Chondrocyte (in vitro differentiated cells): ENCODE measurements at regions not wholly inside any gene's neighbourhood (a gene's known extent, or its start where the extent isn't known, plus 50 kb on each side); places are given as distances from the start of the nearest gene placed in this dataset.

ENCODE experiments used
- DNase-seq: peaks from one replicate; pipeline ENCODE4 v3.0.0; 2021; ENCODE audit warnings: mixed read lengths, low spot score
- H3K27ac Mint-ChIP-seq: one replicate; pipeline ENCODE4 v1.8.0; 2021; ENCODE audit warnings: mild to moderate bottlenecking, moderate library complexity, mixed read lengths; ENCODE audit not compliant: unreplicated experiment
- H3K27me3 Mint-ChIP-seq: 2 replicates; pipeline ENCODE4 v1.8.0; 2021; ENCODE audit warnings: low read depth, mixed read lengths
- H3K36me3 Mint-ChIP-seq: 2 replicates; pipeline ENCODE4 v1.8.0; 2021; ENCODE audit warnings: low read depth, mixed read lengths
- H3K4me1 Mint-ChIP-seq: 2 replicates; pipeline ENCODE4 v1.8.0; 2021; ENCODE audit warnings: low read depth, mild to moderate bottlenecking, mixed read lengths
- H3K4me3 Mint-ChIP-seq: one replicate; pipeline ENCODE4 v1.8.0; 2021; ENCODE audit warnings: mild to moderate bottlenecking, moderate library complexity, mixed read lengths; ENCODE audit not compliant: unreplicated experiment
- H3K9me3 Mint-ChIP-seq: 2 replicates; pipeline ENCODE4 v1.8.0; 2021; ENCODE audit warnings: low read depth, mixed read lengths
- CTCF ChIP-seq: fragments of 200-600 bp; sonication (generic); IDR thresholded peaks from 2 replicates; pipeline ENCODE4 v1.5.0; 2021; ENCODE audit warnings: antibody characterized with exemption, mild to moderate bottlenecking, moderate library complexity

GRCh38 chr22:47817380-47817779 lies 1054.9 kb downstream of the TBC1D22A start:
- DNase-seq, result no peak
- H3K27ac Mint-ChIP-seq, result no peak overlapping the region
- peaks cover 8% of the 10 kb centered on the region for H3K9me3 Mint-ChIP-seq
- no peaks in the 10 kb centered on the region for H3K4me1 Mint-ChIP-seq
- TF ChIP-seq CTCF, result no peak
- no peak overlapping the region for H3K4me3 Mint-ChIP-seq
- H3K36me3 Mint-ChIP-seq, result peaks cover 2% of the 10 kb centered on the region
- H3K27me3 Mint-ChIP-seq, result peaks cover 11% of the 10 kb centered on the region

GRCh38 chr22:47816863-47817210 lies 1054.4 kb downstream of the TBC1D22A start:
- H3K36me3 Mint-ChIP-seq, result peaks cover 2% of the 10 kb centered on the region
- H3K27me3 Mint-ChIP-seq, result peaks cover 12% of the 10 kb centered on the region
- peaks cover 8% of the 10 kb centered on the region for H3K9me3 Mint-ChIP-seq
- H3K4me3 Mint-ChIP-seq, result no peak overlapping the region
- H3K4me1 Mint-ChIP-seq, result no peaks in the 10 kb centered on the region
- DNase-seq, result no peak
- no peak overlapping the region for H3K27ac Mint-ChIP-seq
- TF ChIP-seq CTCF, result no peak

GRCh38 chr22:47816121-47816862 lies 1053.8 kb downstream of the TBC1D22A start:
- DNase-seq, result no peak
- Mint-ChIP-seq H3K4me1 (no peaks in the 10 kb centered on the region), H3K36me3 (peaks cover 2% of the 10 kb centered on the region), H3K4me3 (no peak overlapping the region), H3K9me3 (peaks cover 8% of the 10 kb centered on the region), H3K27ac (no peak overlapping the region), H3K27me3 (peaks cover 12% of the 10 kb centered on the region)
- no peak for TF ChIP-seq CTCF

GRCh38 chr22:47814474-47814873 lies 1052.0 kb downstream of the TBC1D22A start:
- H3K27ac Mint-ChIP-seq, result no peak overlapping the region
- H3K4me3 Mint-ChIP-seq, result no peak overlapping the region
- H3K27me3 Mint-ChIP-seq, result peaks cover 12% of the 10 kb centered on the region
- TF ChIP-seq CTCF, result no peak
- DNase-seq, result no peak
- H3K36me3 Mint-ChIP-seq, result peaks cover 2% of the 10 kb centered on the region
- H3K9me3 Mint-ChIP-seq, result peaks cover 6% of the 10 kb centered on the region
- no peaks in the 10 kb centered on the region for H3K4me1 Mint-ChIP-seq

GRCh38 chr22:47813661-47814060 lies 1051.2 kb downstream of the TBC1D22A start:
- no peak for DNase-seq

More at GRCh38 chr22:47813661-47814060, 1051.2 kb downstream of the TBC1D22A start:
- no peak for TF ChIP-seq CTCF
- Mint-ChIP-seq H3K27ac (no peak overlapping the region), H3K4me3 (no peak overlapping the region), H3K36me3 (peaks cover 2% of the 10 kb centered on the region), H3K4me1 (no peaks in the 10 kb centered on the region), H3K27me3 (peaks cover 12% of the 10 kb centered on the region), H3K9me3 (peaks cover 6% of the 10 kb centered on the region)
